Endothelial cell (in vitro differentiated cells): ENCODE measurements at regions not wholly inside any gene's neighbourhood (a gene's known extent, or its start where the extent isn't known, plus 50 kb on each side); places are given as distances from the start of the nearest gene placed in this dataset.

Source experiments
- DNase-seq: peaks from one replicate; pipeline ENCODE4 v3.0.0; 2021; ENCODE audit warnings: low spot score
- H3K27ac Mint-ChIP-seq: one replicate; pipeline ENCODE4 v1.8.0; 2021; ENCODE audit warnings: mixed read lengths, inconsistent platforms; ENCODE audit not compliant: unreplicated experiment
- H3K27me3 Mint-ChIP-seq: one replicate; pipeline ENCODE4 v1.8.0; 2021; ENCODE audit warnings: mild to moderate bottlenecking, moderate library complexity, mixed read lengths, inconsistent platforms; ENCODE audit not compliant: unreplicated experiment
- H3K36me3 Mint-ChIP-seq: one replicate; pipeline ENCODE4 v1.8.0; 2021; ENCODE audit warnings: mild to moderate bottlenecking, low read depth, mixed read lengths, inconsistent platforms; ENCODE audit not compliant: unreplicated experiment
- H3K4me1 Mint-ChIP-seq: one replicate; pipeline ENCODE4 v1.8.0; 2021; ENCODE audit warnings: mild to moderate bottlenecking, mixed read lengths, inconsistent platforms; ENCODE audit not compliant: unreplicated experiment
- H3K4me3 Mint-ChIP-seq: one replicate; pipeline ENCODE4 v1.8.0; 2021; ENCODE audit warnings: mild to moderate bottlenecking, mixed read lengths, inconsistent platforms; ENCODE audit not compliant: unreplicated experiment
- H3K9me3 Mint-ChIP-seq: one replicate; pipeline ENCODE4 v1.8.0; 2021; ENCODE audit warnings: mixed read lengths, inconsistent platforms; ENCODE audit not compliant: unreplicated experiment
- CTCF ChIP-seq: fragments of 200-600 bp; sonication (generic); IDR thresholded peaks from one replicate; pipeline ENCODE4 v1.5.0; 2021; ENCODE audit warnings: antibody characterized with exemption; ENCODE audit not compliant: unreplicated experiment

GRCh38 chr5:125429498-125429897, 683.1 kb upstream of the ZNF608 start:
- H3K27me3 Mint-ChIP-seq = no peaks in the 10 kb centered on the region
- no peak overlapping the region for H3K27ac Mint-ChIP-seq
- TF ChIP-seq CTCF = no peak
- DNase-seq = no peak
- H3K36me3 Mint-ChIP-seq = no peaks in the 10 kb centered on the region
- H3K4me3 Mint-ChIP-seq = no peak overlapping the region
- no peaks in the 10 kb centered on the region for H3K9me3 Mint-ChIP-seq
- no peaks in the 10 kb centered on the region for H3K4me1 Mint-ChIP-seq

GRCh38 chr5:125433457-125433856, 687.0 kb upstream of the ZNF608 start:
- Mint-ChIP-seq H3K4me3 (no peak overlapping the region), H3K9me3 (no peaks in the 10 kb centered on the region), H3K27me3 (peaks cover under 1% of the 10 kb centered on the region), H3K27ac (no peak overlapping the region), H3K4me1 (no peaks in the 10 kb centered on the region), H3K36me3 (no peaks in the 10 kb centered on the region)
- TF ChIP-seq CTCF = no peak
- no peak for DNase-seq

- Mint-ChIP-seq H3K27me3 (peaks cover 1% of the 10 kb centered on the region), H3K27ac (no peak overlapping the region), H3K36me3 (no peaks in the 10 kb centered on the region), H3K4me3 (no peak overlapping the region), H3K4me1 (no peaks in the 10 kb centered on the region), H3K9me3 (no peaks in the 10 kb centered on the region)
- no peak for TF ChIP-seq CTCF
- DNase-seq = no peak
These were observed 692.8 kb upstream of the ZNF608 start for GRCh38 chr5:125439243-125439642.

GRCh38 chr5:125440905-125441304, 694.5 kb upstream of the ZNF608 start:
- H3K9me3 Mint-ChIP-seq = no peaks in the 10 kb centered on the region
- DNase-seq = no peak
- H3K27ac Mint-ChIP-seq = no peak overlapping the region
- H3K27me3 Mint-ChIP-seq = peaks cover 1% of the 10 kb centered on the region
- no peak for TF ChIP-seq CTCF
- no peaks in the 10 kb centered on the region for H3K36me3 Mint-ChIP-seq
- no peaks in the 10 kb centered on the region for H3K4me1 Mint-ChIP-seq
- no peak overlapping the region for H3K4me3 Mint-ChIP-seq

GRCh38 chr5:125446986-125447385, 700.5 kb upstream of the ZNF608 start:
- Mint-ChIP-seq H3K27me3 (no peaks in the 10 kb centered on the region), H3K4me1 (no peaks in the 10 kb centered on the region), H3K36me3 (no peaks in the 10 kb centered on the region), H3K27ac (no peak overlapping the region), H3K9me3 (no peaks in the 10 kb centered on the region), H3K4me3 (no peak overlapping the region)
- DNase-seq = no peak
- no peak for TF ChIP-seq CTCF
